ENCODE measurements at regions not wholly inside any gene's neighbourhood (a gene's known extent, or its start where the extent isn't known, plus 50 kb on each side); places are given as distances from the start of the nearest gene placed in this dataset.

GRCh38 chr12:115570069-115570777, 707.3 kb downstream of the MED13L start:
- DNase-seq, result no peak

GRCh38 chr12:115569345-115570068, 708.0 kb downstream of the MED13L start:
- no peak for DNase-seq

- DNase-seq, result no peak
These were observed 719.2 kb downstream of the MED13L start for GRCh38 chr12:115558281-115558680.

GRCh38 chr12:115553622-115554021, 723.9 kb downstream of the MED13L start:
- no peak for DNase-seq

GRCh38 chr12:115543269-115543668, 734.2 kb downstream of the MED13L start:
- DNase-seq, result peak; percentile 21

- no peak for DNase-seq
These were observed 734.8 kb downstream of the MED13L start for GRCh38 chr12:115542656-115543055.

- DNase-seq, result no peak
These were observed 735.5 kb downstream of the MED13L start for GRCh38 chr12:115541891-115542421.

- DNase-seq, result no peak
These were observed 749.0 kb downstream of the MED13L start for GRCh38 chr12:115528466-115528865.

GRCh38 chr12:115521771-115522409, 755.6 kb downstream of the MED13L start:
- no peak for DNase-seq

GRCh38 chr12:115519887-115520286, 757.6 kb downstream of the MED13L start:
- no peak for DNase-seq

GRCh38 chr12:115519359-115519758, 758.1 kb downstream of the MED13L start:
- DNase-seq, result no peak

GRCh38 chr12:115517913-115518312, 759.6 kb downstream of the MED13L start:
- no peak for DNase-seq

- no peak for DNase-seq
These were observed 765.3 kb downstream of the MED13L start for GRCh38 chr12:115511986-115512711.

GRCh38 chr12:115511305-115511704, 766.2 kb downstream of the MED13L start:
- DNase-seq, result no peak

GRCh38 chr12:115508990-115509389, 768.5 kb downstream of the MED13L start:
- DNase-seq, result no peak

GRCh38 chr12:115507951-115508722, 769.4 kb downstream of the MED13L start:
- DNase-seq, result no peak

- no peak for DNase-seq
These were observed 770.0 kb downstream of the MED13L start for GRCh38 chr12:115507560-115507889.

- peak; percentile 9 for DNase-seq
These were observed 770.5 kb downstream of the MED13L start for GRCh38 chr12:115506822-115507559.

- no peak for DNase-seq
These were observed 772.9 kb downstream of the MED13L start for GRCh38 chr12:115504306-115505290.

GRCh38 chr12:115500872-115501271, 776.6 kb downstream of the MED13L start:
- no peak for DNase-seq

Data from DMS53 (cell line).